ENCODE measurements at regions not wholly inside any gene's neighbourhood (a gene's known extent, or its start where the extent isn't known, plus 50 kb on each side); places are given as distances from the start of the nearest gene placed in this dataset.
A peak's percentile ranks its signal among the peaks of the same experiment; 100 is the strongest.

- TF ChIP-seq CTCF (IDR thresholded peaks at IDR 0.05; ENCODE audit: borderline replicate concordance, insufficient read depth, low read depth, low read length), result peak; percentile 29; the same call in 1 of the 2 replicates
- no peak overlapping the region for H3K4me3 ChIP-seq (ENCODE audit: low read depth, low read length)
Measured at GRCh38 chr5:155260798-155261197, 247.2 kb downstream of the KIF4B start.

- no peak overlapping the region for H3K4me3 ChIP-seq (ENCODE audit: low read depth, low read length)
- no peak for TF ChIP-seq CTCF (IDR thresholded peaks at IDR 0.05; ENCODE audit: borderline replicate concordance, insufficient read depth, low read depth, low read length)
Measured at GRCh38 chr5:155263381-155263780, 249.8 kb downstream of the KIF4B start.

GRCh38 chr5:155264809-155265208 lies 251.3 kb downstream of the KIF4B start:
- TF ChIP-seq CTCF (IDR thresholded peaks at IDR 0.05; ENCODE audit: borderline replicate concordance, insufficient read depth, low read depth, low read length), result no peak
- H3K4me3 ChIP-seq (ENCODE audit: low read depth, low read length), result no peak overlapping the region

- TF ChIP-seq CTCF (IDR thresholded peaks at IDR 0.05; ENCODE audit: borderline replicate concordance, insufficient read depth, low read depth, low read length), result no peak
- no peak overlapping the region for H3K4me3 ChIP-seq (ENCODE audit: low read depth, low read length)
Measured at GRCh38 chr5:155268770-155269425, 255.3 kb downstream of the KIF4B start.

GRCh38 chr5:155270725-155271124 lies 257.2 kb downstream of the KIF4B start:
- TF ChIP-seq CTCF (IDR thresholded peaks at IDR 0.05; ENCODE audit: borderline replicate concordance, insufficient read depth, low read depth, low read length), result no peak

GRCh38 chr5:155274484-155274883 lies 260.9 kb downstream of the KIF4B start:
- TF ChIP-seq CTCF (IDR thresholded peaks at IDR 0.05; ENCODE audit: borderline replicate concordance, insufficient read depth, low read depth, low read length), result no peak
- H3K4me3 ChIP-seq (ENCODE audit: low read depth, low read length), result no peak overlapping the region

More at GRCh38 chr5:155270725-155271124, 257.2 kb downstream of the KIF4B start:
- H3K4me3 ChIP-seq (ENCODE audit: low read depth, low read length), result no peak overlapping the region

GRCh38 chr5:155275222-155275621 lies 261.7 kb downstream of the KIF4B start:
- H3K4me3 ChIP-seq (ENCODE audit: low read depth, low read length), result no peak overlapping the region
- TF ChIP-seq CTCF (IDR thresholded peaks at IDR 0.05; ENCODE audit: borderline replicate concordance, insufficient read depth, low read depth, low read length), result no peak

Data from GM12875 (cell line).